ENCODE measurements at regions not wholly inside any gene's neighbourhood (a gene's known extent, or its start where the extent isn't known, plus 50 kb on each side); places are given as distances from the start of the nearest gene placed in this dataset.

GRCh38 chr1:23624440-23624839, 65.1 kb upstream of the ID3 start:
- Mint-ChIP-seq H3K9me3 (peaks cover 3% of the 10 kb centered on the region), H3K4me3 (no peak overlapping the region), H3K4me1 (peaks cover 50% of the 10 kb centered on the region), H3K36me3 (peaks cover 5% of the 10 kb centered on the region), H3K27ac (peak overlapping the region; percentile 9), H3K27me3 (no peaks in the 10 kb centered on the region)
- DNase-seq (no peak), ATAC-seq (ENCODE audit: low read depth) (no peak)
- POLR2A ChIA-PET = interaction anchor here (0.5 to 1.7 kb wide), 3 partner anchors 11 to 47 kb away, joined by 3 to 4 read pairs (median 3); no protein-coding TSS in a partner anchor

- ATAC-seq (ENCODE audit: low read depth) (no peak), DNase-seq (no peak)
- Mint-ChIP-seq H3K27ac (peak overlapping the region; percentile 18), H3K27me3 (no peaks in the 10 kb centered on the region), H3K4me1 (peaks cover 54% of the 10 kb centered on the region), H3K4me3 (no peak overlapping the region), H3K9me3 (peaks cover 3% of the 10 kb centered on the region), H3K36me3 (peaks cover 6% of the 10 kb centered on the region)
- POLR2A ChIA-PET = interaction anchor here (0.7 to 5.0 kb wide), 4 partner anchors 9 to 30 kb away, joined by 3 to 28 read pairs (median 4); no protein-coding TSS in a partner anchor
These were observed 63.0 kb upstream of the ID3 start for GRCh38 chr1:23622284-23622683.

GRCh38 chr1:23620605-23621004, 61.3 kb upstream of the ID3 start:
- Mint-ChIP-seq H3K4me1 (peaks cover 53% of the 10 kb centered on the region), H3K27me3 (no peaks in the 10 kb centered on the region), H3K27ac (peak overlapping the region; percentile 61), H3K4me3 (peak overlapping the region; percentile 20), H3K36me3 (peaks cover 4% of the 10 kb centered on the region), H3K9me3 (no peaks in the 10 kb centered on the region)
- no peak for ATAC-seq (ENCODE audit: low read depth)
- POLR2A ChIA-PET = interaction anchor here (1.1 to 5.0 kb wide), 10 partner anchors 8 to 66 kb away, joined by 3 to 49 read pairs (median 10); partner anchors contain the start of gene ID3
- no peak for DNase-seq

- no peaks in the 10 kb centered on the region for H3K27me3 Mint-ChIP-seq
- H3K4me3 Mint-ChIP-seq = peak overlapping the region; percentile 81
- H3K9me3 Mint-ChIP-seq = no peaks in the 10 kb centered on the region
- H3K36me3 Mint-ChIP-seq = peaks cover 4% of the 10 kb centered on the region
- POLR2A ChIA-PET = interaction anchor here (0.9 to 5.0 kb wide), 15 partner anchors 8 to 94 kb away, joined by 3 to 49 read pairs (median 6); partner anchors contain the start of gene ID3
- ATAC-seq (ENCODE audit: low read depth) (peak; percentile 82), DNase-seq (peak; percentile 70)
- H3K27ac Mint-ChIP-seq = peak overlapping the region; percentile 61
- peaks cover 55% of the 10 kb centered on the region for H3K4me1 Mint-ChIP-seq
These were observed 60.2 kb upstream of the ID3 start for GRCh38 chr1:23619299-23620188.

GRCh38 chr1:23618586-23619083, 59.3 kb upstream of the ID3 start:
- Mint-ChIP-seq H3K27me3 (no peaks in the 10 kb centered on the region), H3K4me1 (peaks cover 55% of the 10 kb centered on the region), H3K36me3 (peaks cover 3% of the 10 kb centered on the region), H3K9me3 (no peaks in the 10 kb centered on the region), H3K4me3 (peak overlapping the region; percentile 71), H3K27ac (peak overlapping the region; percentile 56)
- ATAC-seq (ENCODE audit: low read depth) (no peak), DNase-seq (no peak)
- POLR2A ChIA-PET = interaction anchor here (0.9 to 5.0 kb wide), 13 partner anchors 8 to 93 kb away, joined by 3 to 49 read pairs (median 9); partner anchors contain the start of gene ID3

GRCh38 chr1:23617084-23617521, 57.8 kb upstream of the ID3 start:
- peaks cover 67% of the 10 kb centered on the region for H3K4me1 Mint-ChIP-seq
- H3K27ac Mint-ChIP-seq = peak overlapping the region; percentile 81
- H3K27me3 Mint-ChIP-seq = no peaks in the 10 kb centered on the region
- peaks cover 3% of the 10 kb centered on the region for H3K36me3 Mint-ChIP-seq
- POLR2A ChIA-PET = interaction anchor here (0.9 to 4.6 kb wide), 5 partner anchors 14 to 63 kb away, joined by 3 to 49 read pairs (median 5); partner anchors contain the start of gene ID3
- no peak for ATAC-seq (ENCODE audit: low read depth)
- DNase-seq = no peak
- no peak overlapping the region for H3K4me3 Mint-ChIP-seq
- no peaks in the 10 kb centered on the region for H3K9me3 Mint-ChIP-seq

GRCh38 chr1:23616292-23616824, 57.1 kb upstream of the ID3 start:
- Mint-ChIP-seq H3K9me3 (no peaks in the 10 kb centered on the region), H3K4me3 (no peak overlapping the region), H3K27ac (peak overlapping the region; percentile 12), H3K27me3 (no peaks in the 10 kb centered on the region), H3K4me1 (peaks cover 72% of the 10 kb centered on the region), H3K36me3 (peaks cover 3% of the 10 kb centered on the region)
- POLR2A ChIA-PET = interaction anchor here (0.9 to 1.0 kb wide), 2 partner anchors 14 to 16 kb away, joined by 4 to 5 read pairs; no protein-coding TSS in a partner anchor
- no peak for DNase-seq
- ATAC-seq (ENCODE audit: low read depth) = no peak

- no peak for DNase-seq
- Mint-ChIP-seq H3K36me3 (peaks cover 3% of the 10 kb centered on the region), H3K9me3 (no peaks in the 10 kb centered on the region), H3K27ac (peak overlapping the region; percentile 12), H3K27me3 (no peaks in the 10 kb centered on the region), H3K4me1 (peaks cover 70% of the 10 kb centered on the region), H3K4me3 (no peak overlapping the region)
- POLR2A ChIA-PET = interaction anchor here (1.0 kb wide), 1 partner anchor 15 kb away, joined by 5 read pairs; no protein-coding TSS in a partner anchor
- no peak for ATAC-seq (ENCODE audit: low read depth)
These were observed 56.6 kb upstream of the ID3 start for GRCh38 chr1:23615852-23616251.

- ATAC-seq (ENCODE audit: low read depth) = no peak
- Mint-ChIP-seq H3K4me1 (peaks cover 70% of the 10 kb centered on the region), H3K9me3 (no peaks in the 10 kb centered on the region), H3K27me3 (no peaks in the 10 kb centered on the region), H3K36me3 (peaks cover 3% of the 10 kb centered on the region), H3K27ac (no peak overlapping the region), H3K4me3 (no peak overlapping the region)
- no peak for DNase-seq
- POLR2A ChIA-PET = no interaction called here
These were observed 56.1 kb upstream of the ID3 start for GRCh38 chr1:23615423-23615822.

GRCh38 chr1:23614032-23614660, 54.8 kb upstream of the ID3 start:
- Mint-ChIP-seq H3K4me3 (no peak overlapping the region), H3K27me3 (no peaks in the 10 kb centered on the region), H3K36me3 (peaks cover 3% of the 10 kb centered on the region), H3K27ac (peak overlapping the region; percentile 98), H3K9me3 (no peaks in the 10 kb centered on the region), H3K4me1 (peaks cover 62% of the 10 kb centered on the region)
- POLR2A ChIA-PET = interaction anchor here (1.0 to 5.7 kb wide), 6 partner anchors 9 to 59 kb away, joined by 5 to 87 read pairs (median 23); partner anchors contain the start of gene ID3
- DNase-seq = no peak
- ATAC-seq (ENCODE audit: low read depth) = no peak

GRCh38 chr1:23613191-23614031, 54.1 kb upstream of the ID3 start:
- ATAC-seq (ENCODE audit: low read depth) (peak; percentile 72), DNase-seq (peak; percentile 68)
- H3K36me3 Mint-ChIP-seq = peaks cover 3% of the 10 kb centered on the region
- H3K27me3 Mint-ChIP-seq = no peaks in the 10 kb centered on the region
- no peaks in the 10 kb centered on the region for H3K9me3 Mint-ChIP-seq
- peak overlapping the region; percentile 98 for H3K27ac Mint-ChIP-seq
- H3K4me3 Mint-ChIP-seq = peak overlapping the region; percentile 60
- peaks cover 55% of the 10 kb centered on the region for H3K4me1 Mint-ChIP-seq
- POLR2A ChIA-PET = interaction anchor here (0.6 to 5.7 kb wide), 13 partner anchors 8 to 82 kb away, joined by 3 to 87 read pairs (median 5); partner anchors contain the start of genes E2F2 and ID3
